B cell (primary cell): ENCODE measurements at regions not wholly inside any gene's neighbourhood (a gene's known extent, or its start where the extent isn't known, plus 50 kb on each side); places are given as distances from the start of the nearest gene placed in this dataset.

ENCODE experiments used
- ATAC-seq: fragments of 200-7000 bp; cut with Tn5 transposase; one replicate; pipeline ENCODE4 v1.10.0; 2021; ENCODE audit warnings: low read depth, mild to moderate bottlenecking, moderate number of reproducible peaks, moderate library complexity
- CTCF ChIA-PET: fragments of 350-600 bp; sonication (Branson Sonifier 250); formaldehyde crosslinking; loops from one replicate; lab custom pipeline; 2021; ENCODE audit warnings: antibody characterized with exemption, inconsistent platforms; lab: Charles Lee
- POLR2A ChIA-PET: fragments of 350-600 bp; sonication (Branson Sonifier 250); formaldehyde crosslinking; loops from one replicate; lab custom pipeline; 2021; ENCODE audit warnings: antibody characterized with exemption; lab: Charles Lee
- DNase-seq: peaks from one replicate; pipeline ENCODE4 v3.0.0; 2013
- H2AFZ ChIP-seq: 2 replicates; pipeline ENCODE4 v1.6.1; 2012; ENCODE audit warnings: mild to moderate bottlenecking, low read depth, low read length; ENCODE audit not compliant: insufficient read depth, poor library complexity, severe bottlenecking
- H3K27ac ChIP-seq, 2 donors: 1 replicate in 1 of 2; 2 replicates in 1 of 2; pipeline ENCODE4 v1.5.1; 2012 to 2013; ENCODE audit warnings: low read length in 2 of 2, mild to moderate bottlenecking in 2 of 2, moderate library complexity in 1 of 2
- H3K27me3 ChIP-seq, 4 experiments: fragments of 200-600 bp in 1 of 4; sonication (generic) in 1 of 4; replicated peaks in 1 of 4; 1 replicate in 2 of 4; 2 replicates in 2 of 4; pipeline versions ENCODE4 v1.6.1 to v1.7.0; 2013 to 2016; ENCODE audit warnings: low read length in 3 of 4, mild to moderate bottlenecking in 2 of 4, mixed read lengths in 1 of 4, moderate library complexity in 1 of 4; ENCODE audit not compliant: insufficient read depth in 4 of 4, control insufficient read depth in 3 of 4; ENCODE audit errors: control extremely low read depth in 1 of 4
- H3K36me3 ChIP-seq, 2 experiments: replicated peaks in 1 of 2; 1 replicate in 1 of 2; 2 replicates in 1 of 2; pipeline versions ENCODE4 v1.6.1 to v1.7.1; 2013; ENCODE audit warnings: low read length in 1 of 2; ENCODE audit not compliant: insufficient read depth in 2 of 2, control insufficient read depth in 1 of 2; ENCODE audit errors: control extremely low read depth in 1 of 2, extremely low read depth in 1 of 2
- H3K4me1 ChIP-seq, 2 donors: fragments of 200-600 bp in 1 of 2; sonication (generic) in 1 of 2; 1 replicate in 1 of 2; 2 replicates in 1 of 2; pipeline versions ENCODE4 v1.5.1 to v1.6.1; 2013 to 2017; ENCODE audit warnings: low read length in 2 of 2; ENCODE audit not compliant: control insufficient read depth in 2 of 2, insufficient read depth in 2 of 2
- H3K4me2 ChIP-seq: replicated peaks from 2 replicates; pipeline ENCODE3; 2012; ENCODE audit warnings: mild to moderate bottlenecking, low read depth, low read length; ENCODE audit not compliant: poor library complexity, severe bottlenecking
- H3K4me3 ChIP-seq, 5 experiments: fragments of 200-600 bp in 1 of 5; sonication (generic) in 1 of 5; 1 replicate in 3 of 5; 2 replicates in 2 of 5; pipeline versions ENCODE4 v1.5.1 to v1.7.0; 2011 to 2016; ENCODE audit warnings: low read length in 4 of 5, mild to moderate bottlenecking in 4 of 5, low read depth in 2 of 5, control low read depth in 1 of 5, moderate library complexity in 1 of 5; ENCODE audit not compliant: insufficient read depth in 1 of 5; ENCODE audit errors: control extremely low read depth in 1 of 5, extremely low read depth in 1 of 5
- H3K79me2 ChIP-seq: fragments of 200-600 bp; sonication (generic); one replicate; pipeline ENCODE4 v1.6.0; 2016; ENCODE audit warnings: low read length; ENCODE audit not compliant: control insufficient read depth, insufficient read depth
- H3K9ac ChIP-seq: fragments of 200-600 bp; sonication (generic); 2 replicates; pipeline ENCODE4 v1.6.1; 2017; ENCODE audit warnings: mild to moderate bottlenecking, low read length, moderate library complexity
- H3K9me3 ChIP-seq, 3 donors: one replicate each; pipeline versions ENCODE4 v1.6.1 to v1.7.1; 2013; ENCODE audit warnings: low read length in 2 of 3; ENCODE audit not compliant: control insufficient read depth in 2 of 3, insufficient read depth in 1 of 3; ENCODE audit errors: control extremely low read depth in 1 of 3
- H4K20me1 ChIP-seq: 2 replicates; pipeline ENCODE4 v1.6.0; 2012; ENCODE audit warnings: mild to moderate bottlenecking, low read length; ENCODE audit not compliant: insufficient read depth, control insufficient read depth, poor library complexity, severe bottlenecking
- H3K27ac Mint-ChIP-seq: one replicate; pipeline ENCODE4 v1.8.0; 2021; ENCODE audit warnings: mixed read lengths
- H3K27me3 Mint-ChIP-seq: one replicate; pipeline ENCODE4 v1.8.0; 2021; ENCODE audit warnings: mixed read lengths
- H3K4me1 Mint-ChIP-seq: one replicate; pipeline ENCODE4 v1.8.0; 2021; ENCODE audit warnings: mixed read lengths
- H3K4me3 Mint-ChIP-seq: one replicate; pipeline ENCODE4 v1.8.0; 2021; ENCODE audit warnings: mixed read lengths
- H3K9me3 Mint-ChIP-seq: one replicate; pipeline ENCODE4 v1.8.0; 2022; ENCODE audit warnings: mixed read lengths; ENCODE audit not compliant: insufficient read depth
- EZH2 ChIP-seq: IDR thresholded peaks from 2 replicates; pipeline ENCODE4 v1.6.1; 2012; ENCODE audit warnings: borderline replicate concordance, low read depth, mild to moderate bottlenecking, moderate library complexity, low read length; ENCODE audit not compliant: insufficient read depth, poor library complexity, severe bottlenecking
- WGBS: methylation state at CpG from one replicate; pipeline ENCODE4 v1.1.5; 2013; ENCODE audit warnings: missing lambda C conversion rate; ENCODE audit not compliant: insufficient coverage; 5-methylcytosine and 5-hydroxymethylcytosine counted together
- intact Hi-C: fragments of 100-400 bp; cut with micrococcal nuclease; formaldehyde crosslinking; loops from one replicate; pipeline ENCODE4 v1.10.0; 2022
- TF ChIP-seq, protein P1 (sequence below): fragments of 200-600 bp; IDR thresholded peaks from one replicate; pipeline ENCODE4 v1.8.0; 2022; ENCODE audit warnings: antibody characterized with exemption, mild to moderate bottlenecking

DNA sequence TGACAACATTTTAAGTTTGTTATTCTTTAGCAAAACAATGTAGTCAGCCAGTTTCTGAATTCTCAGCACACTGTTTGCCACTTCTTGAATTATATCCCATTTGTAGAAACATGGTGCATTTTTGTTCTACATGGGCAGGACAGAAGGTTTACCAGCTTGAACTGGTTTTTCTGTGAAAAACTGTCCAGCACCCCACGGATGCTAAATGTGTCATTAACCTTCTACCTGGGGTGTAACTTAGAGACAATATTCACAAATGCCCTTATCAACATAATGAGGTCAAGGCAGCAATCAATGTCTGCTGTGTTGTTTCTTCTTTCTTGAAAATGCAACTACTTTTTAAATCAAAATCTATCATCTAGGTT is 702.6 kb downstream of the CENPC start:
- H3K27me3 Mint-ChIP-seq: no peaks in the 10 kb centered on the region
- H3K4me1 Mint-ChIP-seq: no peaks in the 10 kb centered on the region

DNA sequence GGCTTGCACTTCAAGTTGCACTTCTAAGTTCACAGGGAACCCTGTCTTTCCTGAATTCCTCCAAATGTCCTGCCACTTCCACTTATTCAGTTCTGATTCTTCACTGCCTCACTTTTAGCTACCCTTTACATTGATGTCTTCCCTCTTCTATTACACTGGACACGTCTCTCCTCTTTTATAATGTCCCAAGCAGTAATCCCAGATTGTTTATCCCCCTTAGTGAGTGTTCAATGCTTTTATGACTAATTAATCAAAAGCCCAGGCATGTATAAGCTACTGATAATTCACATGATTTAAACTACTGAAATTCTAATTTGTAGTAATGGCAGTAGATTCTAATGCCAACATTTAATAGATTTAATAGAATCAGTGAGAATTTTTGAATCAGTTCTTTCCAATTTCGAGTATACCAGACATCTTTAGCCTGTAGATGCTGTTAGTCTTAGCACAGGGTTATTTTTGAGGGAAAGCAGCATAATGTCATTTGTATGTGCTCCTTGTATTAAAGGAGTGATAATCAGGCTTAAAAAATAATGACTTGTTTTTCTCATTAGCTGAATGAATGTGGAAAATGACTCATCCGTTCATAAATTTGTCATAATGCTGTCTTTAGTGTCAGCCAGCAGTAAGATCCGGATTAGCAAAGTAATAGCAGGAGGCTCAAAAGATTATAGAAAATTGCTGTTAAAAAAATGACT is 703.1 kb downstream of the CENPC start:
- POLR2A ChIA-PET: no interaction called here
- Histone ChIP-seq H3K27ac (no peak overlapping the region), H2AFZ (no peak overlapping the region), H3K79me2 (no peaks in the 10 kb centered on the region), H3K4me1 (no peaks in the 10 kb centered on the region), H4K20me1 (no peaks in the 10 kb centered on the region), H3K4me2 (no peak overlapping the region), H3K9me3 (peaks cover 0 to 1% (median 0%) of the 10 kb centered on the region in 3 donors), H3K4me3 (no peak overlapping the region), H3K9ac (no peak overlapping the region), H3K27me3 (no peaks in the 10 kb centered on the region), H3K36me3 (no peaks in the 10 kb centered on the region)
- Mint-ChIP-seq H3K9me3 (no peaks in the 10 kb centered on the region), H3K27me3 (no peaks in the 10 kb centered on the region), H3K27ac (no peak overlapping the region), H3K4me1 (no peaks in the 10 kb centered on the region), H3K4me3 (no peak overlapping the region)
- intact Hi-C loops: no loop called here
- DNase-seq (no peak), ATAC-seq (no peak)
- CTCF ChIA-PET: no interaction called here
- WGBS: 96% methylated on average over 2 of the region's 4 CpGs
- TF ChIP-seq EZH2: no peak
- TF ChIP-seq, protein P1, sequence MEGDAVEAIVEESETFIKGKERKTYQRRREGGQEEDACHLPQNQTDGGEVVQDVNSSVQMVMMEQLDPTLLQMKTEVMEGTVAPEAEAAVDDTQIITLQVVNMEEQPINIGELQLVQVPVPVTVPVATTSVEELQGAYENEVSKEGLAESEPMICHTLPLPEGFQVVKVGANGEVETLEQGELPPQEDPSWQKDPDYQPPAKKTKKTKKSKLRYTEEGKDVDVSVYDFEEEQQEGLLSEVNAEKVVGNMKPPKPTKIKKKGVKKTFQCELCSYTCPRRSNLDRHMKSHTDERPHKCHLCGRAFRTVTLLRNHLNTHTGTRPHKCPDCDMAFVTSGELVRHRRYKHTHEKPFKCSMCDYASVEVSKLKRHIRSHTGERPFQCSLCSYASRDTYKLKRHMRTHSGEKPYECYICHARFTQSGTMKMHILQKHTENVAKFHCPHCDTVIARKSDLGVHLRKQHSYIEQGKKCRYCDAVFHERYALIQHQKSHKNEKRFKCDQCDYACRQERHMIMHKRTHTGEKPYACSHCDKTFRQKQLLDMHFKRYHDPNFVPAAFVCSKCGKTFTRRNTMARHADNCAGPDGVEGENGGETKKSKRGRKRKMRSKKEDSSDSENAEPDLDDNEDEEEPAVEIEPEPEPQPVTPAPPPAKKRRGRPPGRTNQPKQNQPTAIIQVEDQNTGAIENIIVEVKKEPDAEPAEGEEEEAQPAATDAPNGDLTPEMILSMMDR: no peak

More for the DNA sequence above, 702.6 kb downstream of the CENPC start:
- Histone ChIP-seq H3K27ac (no peak overlapping the region), H3K4me2 (no peak overlapping the region), H3K79me2 (no peaks in the 10 kb centered on the region), H3K36me3 (no peaks in the 10 kb centered on the region), H4K20me1 (no peaks in the 10 kb centered on the region), H3K4me3 (no peak overlapping the region), H3K4me1 (no peaks in the 10 kb centered on the region), H3K27me3 (no peaks in the 10 kb centered on the region), H3K9ac (no peak overlapping the region), H3K9me3 (peaks cover 0 to 1% (median 0%) of the 10 kb centered on the region in 3 donors), H2AFZ (no peak overlapping the region)
- intact Hi-C loops: no loop called here
- ATAC-seq (no peak), DNase-seq (no peak)
- TF ChIP-seq, protein P1: no peak
- no peak for TF ChIP-seq EZH2
- POLR2A ChIA-PET: no interaction called here
- H3K4me3 Mint-ChIP-seq: no peak overlapping the region
- CTCF ChIA-PET: no interaction called here
- no peaks in the 10 kb centered on the region for H3K9me3 Mint-ChIP-seq
- WGBS: no CpG with 5 or more reads among the region's 1 CpG
- no peak overlapping the region for H3K27ac Mint-ChIP-seq
